DLD1 (cell line): ENCODE measurements at regions not wholly inside any gene's neighbourhood (a gene's known extent, or its start where the extent isn't known, plus 50 kb on each side); places are given as distances from the start of the nearest gene placed in this dataset.
"Not testable (repeated sequence)": the region's sequence is repeated elsewhere in the genome, so short reads cannot be mapped to it uniquely, and the experiment has no call there.

Source experiments
- in situ Hi-C: cut with HindIII; loops from 2 replicates; pipeline ENCODE4 v1.10.0; 2017; ENCODE audit warnings: low sequenced_read_pairs

GRCh38 chr11:69916251-69916649 lies 97.0 kb upstream of the FGF3 start:
- in situ Hi-C loops, result not testable (repeated sequence)

- in situ Hi-C loops, result no loop called here
These were observed 97.7 kb upstream of the FGF3 start for GRCh38 chr11:69916806-69917387.

- in situ Hi-C loops, result no loop called here
These were observed 98.3 kb upstream of the FGF3 start for GRCh38 chr11:69917529-69917928.

- in situ Hi-C loops, result no loop called here
These were observed 99.2 kb upstream of the FGF3 start for GRCh38 chr11:69918231-69918937.

GRCh38 chr11:69918938-69919650 lies 99.9 kb upstream of the FGF3 start:
- in situ Hi-C loops, result no loop called here

GRCh38 chr11:69919659-69920344 lies 100.6 kb upstream of the FGF3 start:
- in situ Hi-C loops, result no loop called here

- in situ Hi-C loops, result no loop called here
These were observed 101.3 kb upstream of the FGF3 start for GRCh38 chr11:69920345-69921127.

GRCh38 chr11:69921128-69922014 lies 102.2 kb upstream of the FGF3 start:
- in situ Hi-C loops, result no loop called here

GRCh38 chr11:69922015-69922595 lies 102.9 kb upstream of the FGF3 start:
- in situ Hi-C loops, result no loop called here

GRCh38 chr11:69922596-69923111 lies 103.4 kb upstream of the FGF3 start:
- in situ Hi-C loops, result no loop called here

GRCh38 chr11:69923196-69923595 lies 104.0 kb upstream of the FGF3 start:
- in situ Hi-C loops, result no loop called here

- in situ Hi-C loops, result no loop called here
These were observed 104.6 kb upstream of the FGF3 start for GRCh38 chr11:69923641-69924307.

GRCh38 chr11:69924308-69925161 lies 105.3 kb upstream of the FGF3 start:
- in situ Hi-C loops, result no loop called here

GRCh38 chr11:69925366-69926196 lies 106.4 kb upstream of the FGF3 start:
- in situ Hi-C loops, result no loop called here

GRCh38 chr11:69926376-69927050 lies 107.3 kb upstream of the FGF3 start:
- in situ Hi-C loops, result no loop called here

- in situ Hi-C loops, result no loop called here
These were observed 108.9 kb upstream of the FGF3 start for GRCh38 chr11:69928121-69928520.
